ENCODE measurements at regions not wholly inside any gene's neighbourhood (a gene's known extent, or its start where the extent isn't known, plus 50 kb on each side); places are given as distances from the start of the nearest gene placed in this dataset.
A peak's percentile ranks its signal among the peaks of the same experiment; 100 is the strongest.

DNA sequence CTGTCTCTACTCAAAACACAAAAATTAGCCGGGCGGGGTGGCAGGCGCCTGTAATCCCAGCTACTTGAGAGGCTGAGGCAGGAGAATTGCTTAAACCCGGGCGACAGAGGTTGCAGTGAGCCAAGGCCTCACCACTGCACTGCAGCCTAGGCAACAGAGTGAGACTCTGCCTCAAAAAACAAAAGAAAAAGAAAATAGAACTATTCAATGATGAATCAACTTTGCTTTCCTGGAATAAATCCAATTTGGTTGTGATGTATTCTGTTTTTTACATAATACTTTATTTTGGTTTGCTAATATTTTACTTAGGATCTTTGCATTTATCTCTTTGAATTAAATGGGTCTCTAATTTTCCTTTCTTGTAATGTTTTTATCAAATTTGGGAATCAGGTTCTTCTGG, 86.3 kb upstream of the MBOAT2 start:
- Histone ChIP-seq H2AFZ (ENCODE audit: control insufficient read depth, low read depth, low read length) (no peak overlapping the region), H4K20me1 (ENCODE audit: control insufficient read depth, insufficient read depth) (no peaks in the 10 kb centered on the region), H3K27me3 (replicated peaks in 1 of 2; ENCODE audit: control insufficient read depth in 2 of 2, insufficient read depth in 2 of 2, low read length in 1 of 2) (no peaks in the 10 kb centered on the region), H3K4me1 (ENCODE audit: control insufficient read depth, insufficient read depth, low read length) (peaks cover 14% of the 10 kb centered on the region), H3K9me3 (replicated peaks; ENCODE audit: control insufficient read depth, insufficient read depth, low read length) (no peaks in the 10 kb centered on the region), H3K36me3 (ENCODE audit: control insufficient read depth in 2 of 2, insufficient read depth in 2 of 2, low read length in 1 of 2) (no peaks in the 10 kb centered on the region), H3K27ac (ENCODE audit: control insufficient read depth, insufficient read depth) (no peak overlapping the region), H3K9ac (ENCODE audit: control insufficient read depth, insufficient read depth, low read length) (no peak overlapping the region), H3K4me3 (no peak overlapping the region), H3K4me2 (ENCODE audit: control insufficient read depth, insufficient read depth) (no peak overlapping the region), H3K79me2 (ENCODE audit: control insufficient read depth, insufficient read depth, low read length) (no peaks in the 10 kb centered on the region)
- no peak for FAIRE-seq
- no peak for TF ChIP-seq NR2C1 (IDR thresholded peaks at IDR 0.05)
- no peak for TF ChIP-seq YY1 (IDR thresholded peaks at IDR 0.05; ENCODE audit: low read depth, low read length)
- no peak for TF ChIP-seq GABPA (IDR thresholded peaks at IDR 0.05; ENCODE audit: low read depth)
- TF ChIP-seq ATF7 (IDR thresholded peaks at IDR 0.05; ENCODE audit: low read depth): no peak
- DNase-seq (ENCODE audit: low read depth, low spot score): no peak
- SMC1A ChIA-PET (ENCODE audit: uncharacterized antibody, unreplicated experiment): no interaction called here
- CTCF ChIA-PET: no interaction called here
- ATAC-seq: no peak
- intact Hi-C loops (cut with micrococcal nuclease; ENCODE audit: unreplicated experiment) (loop anchor here (5.0 kb wide), 2 partner anchors 88 to 103 kb away; partner anchors contain the start of gene MBOAT2), in situ Hi-C loops (cut with MboI) (no loop called here)
- no TSS peak for BruUV-seq (replicated peaks)
- 92% methylated on average over 5 of the region's 5 CpGs for WGBS (ENCODE audit: insufficient coverage, insufficient replicate concordance, low lambda C conversion rate, missing lambda C conversion rate)
- RAD21 ChIA-PET (ENCODE audit: unreplicated experiment): no interaction called here
- POLR2A ChIA-PET: no interaction called here

DNA sequence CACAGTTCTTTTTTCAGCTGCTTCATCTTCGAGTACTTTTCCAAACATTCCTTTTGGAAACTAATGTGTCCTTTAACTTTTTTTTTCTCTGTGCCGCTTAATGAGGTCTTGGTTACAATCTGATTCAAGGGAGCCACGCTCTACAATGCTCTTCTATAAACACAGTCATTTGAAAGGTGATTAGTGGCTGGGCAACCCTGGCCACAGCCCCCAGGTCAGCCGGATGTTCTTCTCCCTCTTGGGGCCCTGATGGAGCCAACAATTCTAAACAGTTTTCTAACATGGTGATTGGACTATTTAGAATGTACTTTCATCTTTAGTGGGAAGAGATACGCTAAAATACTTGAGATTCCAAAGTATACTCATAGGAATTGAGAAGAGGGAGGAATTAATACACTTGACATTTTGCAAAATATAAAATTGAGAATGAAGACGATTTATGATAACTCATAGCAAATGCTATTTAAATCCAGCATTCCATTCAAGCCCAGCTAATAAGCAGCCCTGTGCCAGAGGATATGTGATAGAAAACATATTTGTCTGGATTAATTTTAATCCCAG, 83.7 kb upstream of the MBOAT2 start:
- intact Hi-C loops (cut with micrococcal nuclease; ENCODE audit: unreplicated experiment): no loop called here
- peak; percentile 66 for ATAC-seq
- ChIA-PET SMC1A (ENCODE audit: uncharacterized antibody, unreplicated experiment) (interaction anchor here (1.0 to 1.1 kb wide), 2 partner anchors 9 to 14 kb away, joined by 3 read pairs; no protein-coding TSS in a partner anchor), POLR2A (interaction anchor here (1.0 kb wide), 1 partner anchor 12 kb away, joined by 3 read pairs; no protein-coding TSS in a partner anchor), CTCF (interaction anchor here (0.9 to 1.2 kb wide), 2 partner anchors 27 to 101 kb away, joined by 3 read pairs; no protein-coding TSS in a partner anchor), RAD21 (ENCODE audit: unreplicated experiment) (interaction anchor here (0.8 kb wide), 1 partner anchor 163 kb away, joined by 3 read pairs; no protein-coding TSS in a partner anchor)
- no peak for DNase-seq (ENCODE audit: low read depth, low spot score)
- Histone ChIP-seq H4K20me1 (ENCODE audit: control insufficient read depth, insufficient read depth) (no peaks in the 10 kb centered on the region), H3K36me3 (ENCODE audit: control insufficient read depth in 2 of 2, insufficient read depth in 2 of 2, low read length in 1 of 2) (no peaks in the 10 kb centered on the region), H3K27ac (ENCODE audit: control insufficient read depth, insufficient read depth) (no peak overlapping the region), H3K27me3 (replicated peaks in 1 of 2; ENCODE audit: control insufficient read depth in 2 of 2, insufficient read depth in 2 of 2, low read length in 1 of 2) (no peaks in the 10 kb centered on the region), H2AFZ (ENCODE audit: control insufficient read depth, low read depth, low read length) (no peak overlapping the region), H3K9ac (ENCODE audit: control insufficient read depth, insufficient read depth, low read length) (no peak overlapping the region), H3K79me2 (ENCODE audit: control insufficient read depth, insufficient read depth, low read length) (no peaks in the 10 kb centered on the region), H3K4me2 (ENCODE audit: control insufficient read depth, insufficient read depth) (no peak overlapping the region), H3K9me3 (replicated peaks; ENCODE audit: control insufficient read depth, insufficient read depth, low read length) (no peaks in the 10 kb centered on the region; the same call in 2 of the 3 replicates), H3K4me3 (no peak overlapping the region), H3K4me1 (ENCODE audit: control insufficient read depth, insufficient read depth, low read length) (no peaks in the 10 kb centered on the region)
- in situ Hi-C loops (cut with MboI): no loop called here
- no peak for FAIRE-seq
- no TSS peak for BruUV-seq (replicated peaks)
- 49% methylated on average over 6 of the region's 6 CpGs for WGBS (ENCODE audit: insufficient coverage, insufficient replicate concordance, low lambda C conversion rate, missing lambda C conversion rate)
- TF ChIP-seq SUPT20H (IDR thresholded peaks at IDR 0.05; ENCODE audit: borderline replicate concordance, control insufficient read depth, low read depth, low read length) (no peak), ZNF622 (IDR thresholded peaks at IDR 0.05) (no peak), NFYA (IDR thresholded peaks at IDR 0.05; ENCODE audit: borderline replicate concordance, low read depth, low read length) (no peak), KLF5 (IDR thresholded peaks at IDR 0.05; ENCODE audit: partially characterized antibody) (no peak), E2F4 (IDR thresholded peaks at IDR 0.05; ENCODE audit: low read depth, low read length) (no peak), BACH1 (IDR thresholded peaks at IDR 0.05; ENCODE audit: borderline replicate concordance) (no peak), NR2C1 (IDR thresholded peaks at IDR 0.05) (no peak), CEBPB (IDR thresholded peaks at IDR 0.05; ENCODE audit: borderline replicate concordance in 1 of 2, low read depth in 2 of 2, low read length in 2 of 2) (no peak), YY1 (IDR thresholded peaks at IDR 0.05; ENCODE audit: low read depth, low read length) (no peak)
- TF ChIP-seq, protein P1, sequence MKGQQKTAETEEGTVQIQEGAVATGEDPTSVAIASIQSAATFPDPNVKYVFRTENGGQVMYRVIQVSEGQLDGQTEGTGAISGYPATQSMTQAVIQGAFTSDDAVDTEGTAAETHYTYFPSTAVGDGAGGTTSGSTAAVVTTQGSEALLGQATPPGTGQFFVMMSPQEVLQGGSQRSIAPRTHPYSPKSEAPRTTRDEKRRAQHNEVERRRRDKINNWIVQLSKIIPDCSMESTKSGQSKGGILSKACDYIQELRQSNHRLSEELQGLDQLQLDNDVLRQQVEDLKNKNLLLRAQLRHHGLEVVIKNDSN (IDR thresholded peaks at IDR 0.05; ENCODE audit: borderline replicate concordance, extremely low read length, insufficient read depth, low read depth, low read length): no peak
- TF ChIP-seq, protein P2, sequence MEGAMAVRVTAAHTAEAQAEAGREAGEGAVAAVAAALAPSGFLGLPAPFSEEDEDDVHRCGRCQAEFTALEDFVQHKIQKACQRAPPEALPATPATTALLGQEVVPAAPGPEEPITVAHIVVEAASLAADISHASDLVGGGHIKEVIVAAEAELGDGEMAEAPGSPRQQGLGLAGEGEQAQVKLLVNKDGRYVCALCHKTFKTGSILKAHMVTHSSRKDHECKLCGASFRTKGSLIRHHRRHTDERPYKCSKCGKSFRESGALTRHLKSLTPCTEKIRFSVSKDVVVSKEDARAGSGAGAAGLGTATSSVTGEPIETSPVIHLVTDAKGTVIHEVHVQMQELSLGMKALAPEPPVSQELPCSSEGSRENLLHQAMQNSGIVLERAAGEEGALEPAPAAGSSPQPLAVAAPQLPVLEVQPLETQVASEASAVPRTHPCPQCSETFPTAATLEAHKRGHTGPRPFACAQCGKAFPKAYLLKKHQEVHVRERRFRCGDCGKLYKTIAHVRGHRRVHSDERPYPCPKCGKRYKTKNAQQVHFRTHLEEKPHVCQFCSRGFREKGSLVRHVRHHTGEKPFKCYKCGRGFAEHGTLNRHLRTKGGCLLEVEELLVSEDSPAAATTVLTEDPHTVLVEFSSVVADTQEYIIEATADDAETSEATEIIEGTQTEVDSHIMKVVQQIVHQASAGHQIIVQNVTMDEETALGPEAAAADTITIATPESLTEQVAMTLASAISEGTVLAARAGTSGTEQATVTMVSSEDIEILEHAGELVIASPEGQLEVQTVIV (IDR thresholded peaks at IDR 0.05; ENCODE audit: borderline replicate concordance, partially characterized antibody): no peak
